ENCODE measurements at regions not wholly inside any gene's neighbourhood (a gene's known extent, or its start where the extent isn't known, plus 50 kb on each side); places are given as distances from the start of the nearest gene placed in this dataset.

DNA sequence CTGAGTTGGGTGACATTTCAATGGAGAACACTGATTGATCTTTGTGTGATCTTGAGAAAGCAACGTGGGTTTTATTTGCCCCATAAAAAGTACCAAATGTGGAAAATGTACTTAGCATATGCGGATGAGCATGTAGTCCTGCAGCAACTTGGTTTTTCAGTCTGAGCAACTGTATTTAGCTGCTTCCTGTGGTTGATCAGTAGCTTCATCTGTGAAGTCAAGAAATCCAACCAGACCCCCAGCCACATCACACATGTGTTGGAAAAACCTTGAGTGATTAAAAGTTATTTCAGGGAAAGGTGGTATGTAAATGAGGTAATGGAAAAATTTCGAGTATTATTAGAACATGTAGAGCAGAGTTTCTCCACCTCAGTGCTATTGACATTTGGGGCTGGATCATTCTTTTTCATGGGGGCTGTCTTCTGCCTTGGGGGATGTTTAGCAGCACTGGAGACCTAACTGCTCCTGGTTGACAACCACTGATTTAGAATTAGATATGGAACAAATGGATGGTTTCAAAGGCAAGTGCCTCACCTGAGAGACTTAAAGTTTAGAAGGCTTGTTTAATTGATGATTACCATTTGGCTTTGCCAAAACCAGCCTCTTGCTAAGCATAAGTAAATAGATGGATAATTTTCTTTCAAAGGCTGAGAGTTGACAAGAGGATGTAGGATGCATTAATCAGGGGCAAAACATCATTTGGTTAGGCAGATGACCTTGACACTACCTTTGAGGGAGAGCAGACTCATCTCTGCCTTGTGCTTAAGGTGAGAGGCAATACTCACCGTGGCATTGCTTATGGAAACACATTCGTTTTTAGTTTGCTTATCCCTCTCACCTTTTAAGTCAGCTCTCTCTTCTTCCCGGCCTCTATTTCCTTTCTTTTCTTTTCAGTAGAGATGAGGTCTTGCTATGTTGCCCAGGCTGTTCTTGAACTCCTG, 193.0 kb upstream of the RPS6KA3 start:
- no peak for TF ChIP-seq EP300 (IDR thresholded peaks at IDR 0.05; ENCODE audit: borderline replicate concordance in 1 of 2, low read depth in 1 of 2, low read length in 1 of 2)
- TF ChIP-seq JUND (IDR thresholded peaks at IDR 0.05), result no peak
- no peak for TF ChIP-seq ELF1 (IDR thresholded peaks at IDR 0.05)
- TF ChIP-seq, protein P1, sequence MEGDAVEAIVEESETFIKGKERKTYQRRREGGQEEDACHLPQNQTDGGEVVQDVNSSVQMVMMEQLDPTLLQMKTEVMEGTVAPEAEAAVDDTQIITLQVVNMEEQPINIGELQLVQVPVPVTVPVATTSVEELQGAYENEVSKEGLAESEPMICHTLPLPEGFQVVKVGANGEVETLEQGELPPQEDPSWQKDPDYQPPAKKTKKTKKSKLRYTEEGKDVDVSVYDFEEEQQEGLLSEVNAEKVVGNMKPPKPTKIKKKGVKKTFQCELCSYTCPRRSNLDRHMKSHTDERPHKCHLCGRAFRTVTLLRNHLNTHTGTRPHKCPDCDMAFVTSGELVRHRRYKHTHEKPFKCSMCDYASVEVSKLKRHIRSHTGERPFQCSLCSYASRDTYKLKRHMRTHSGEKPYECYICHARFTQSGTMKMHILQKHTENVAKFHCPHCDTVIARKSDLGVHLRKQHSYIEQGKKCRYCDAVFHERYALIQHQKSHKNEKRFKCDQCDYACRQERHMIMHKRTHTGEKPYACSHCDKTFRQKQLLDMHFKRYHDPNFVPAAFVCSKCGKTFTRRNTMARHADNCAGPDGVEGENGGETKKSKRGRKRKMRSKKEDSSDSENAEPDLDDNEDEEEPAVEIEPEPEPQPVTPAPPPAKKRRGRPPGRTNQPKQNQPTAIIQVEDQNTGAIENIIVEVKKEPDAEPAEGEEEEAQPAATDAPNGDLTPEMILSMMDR (IDR thresholded peaks at IDR 0.05), result no peak
- TF ChIP-seq MEF2A (IDR thresholded peaks at IDR 0.05; ENCODE audit: borderline replicate concordance, low read depth), result no peak
